ENCODE measurements at regions not wholly inside any gene's neighbourhood (a gene's known extent, or its start where the extent isn't known, plus 50 kb on each side); places are given as distances from the start of the nearest gene placed in this dataset.

DNA sequence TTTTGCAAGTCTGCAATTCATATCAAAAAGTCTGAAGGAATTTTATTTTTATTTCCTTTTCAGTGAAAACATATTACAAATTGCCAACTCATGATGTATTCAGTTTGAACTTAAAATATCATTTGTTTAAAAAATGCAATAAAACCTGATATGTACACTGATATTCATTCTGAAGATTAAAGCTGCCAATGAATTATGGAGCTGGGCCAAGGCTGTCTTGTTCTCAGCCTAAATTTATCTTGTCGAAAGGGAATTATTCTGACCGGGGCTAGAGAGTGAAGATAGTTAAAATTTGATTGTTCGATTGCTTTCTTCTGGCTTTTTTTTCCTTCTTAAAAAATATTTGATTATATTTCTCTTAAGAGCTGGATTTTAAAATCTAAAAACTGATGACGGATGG lies 54.0 kb upstream of the RBFOX1 start:
- no peak overlapping the region for H3K27ac Mint-ChIP-seq
- H3K4me1 Mint-ChIP-seq: no peaks in the 10 kb centered on the region
- H3K36me3 Mint-ChIP-seq: no peaks in the 10 kb centered on the region
- peaks cover 37% of the 10 kb centered on the region for H3K27me3 Mint-ChIP-seq (ENCODE audit: low read depth)
- DNase-seq (ENCODE audit: low spot score in 2 of 2, unreplicated experiment in 2 of 2): no peak
- H3K4me3 Mint-ChIP-seq: no peak overlapping the region
- H3K9me3 Mint-ChIP-seq: no peaks in the 10 kb centered on the region
- TF ChIP-seq, protein P1, sequence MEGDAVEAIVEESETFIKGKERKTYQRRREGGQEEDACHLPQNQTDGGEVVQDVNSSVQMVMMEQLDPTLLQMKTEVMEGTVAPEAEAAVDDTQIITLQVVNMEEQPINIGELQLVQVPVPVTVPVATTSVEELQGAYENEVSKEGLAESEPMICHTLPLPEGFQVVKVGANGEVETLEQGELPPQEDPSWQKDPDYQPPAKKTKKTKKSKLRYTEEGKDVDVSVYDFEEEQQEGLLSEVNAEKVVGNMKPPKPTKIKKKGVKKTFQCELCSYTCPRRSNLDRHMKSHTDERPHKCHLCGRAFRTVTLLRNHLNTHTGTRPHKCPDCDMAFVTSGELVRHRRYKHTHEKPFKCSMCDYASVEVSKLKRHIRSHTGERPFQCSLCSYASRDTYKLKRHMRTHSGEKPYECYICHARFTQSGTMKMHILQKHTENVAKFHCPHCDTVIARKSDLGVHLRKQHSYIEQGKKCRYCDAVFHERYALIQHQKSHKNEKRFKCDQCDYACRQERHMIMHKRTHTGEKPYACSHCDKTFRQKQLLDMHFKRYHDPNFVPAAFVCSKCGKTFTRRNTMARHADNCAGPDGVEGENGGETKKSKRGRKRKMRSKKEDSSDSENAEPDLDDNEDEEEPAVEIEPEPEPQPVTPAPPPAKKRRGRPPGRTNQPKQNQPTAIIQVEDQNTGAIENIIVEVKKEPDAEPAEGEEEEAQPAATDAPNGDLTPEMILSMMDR (IDR thresholded peaks at IDR 0.05; ENCODE audit: unreplicated experiment): no peak

- peaks cover 40% of the 10 kb centered on the region for H3K27me3 Mint-ChIP-seq (ENCODE audit: low read depth)
- DNase-seq (ENCODE audit: low spot score in 2 of 2, unreplicated experiment in 2 of 2): no peak
- H3K9me3 Mint-ChIP-seq: no peaks in the 10 kb centered on the region
- no peaks in the 10 kb centered on the region for H3K36me3 Mint-ChIP-seq
- H3K4me3 Mint-ChIP-seq: no peak overlapping the region
- H3K27ac Mint-ChIP-seq: no peak overlapping the region
- TF ChIP-seq, protein P1 (IDR thresholded peaks at IDR 0.05; ENCODE audit: unreplicated experiment): no peak
- no peaks in the 10 kb centered on the region for H3K4me1 Mint-ChIP-seq
Observed at GRCh38 chr16:7272567-7273158, 60.0 kb upstream of the RBFOX1 start.

GRCh38 chr16:7271486-7271885 lies 61.2 kb upstream of the RBFOX1 start:
- H3K9me3 Mint-ChIP-seq: no peaks in the 10 kb centered on the region
- TF ChIP-seq, protein P1 (IDR thresholded peaks at IDR 0.05; ENCODE audit: unreplicated experiment): no peak
- H3K4me1 Mint-ChIP-seq: no peaks in the 10 kb centered on the region
- H3K27ac Mint-ChIP-seq: no peak overlapping the region
- peaks cover 38% of the 10 kb centered on the region for H3K27me3 Mint-ChIP-seq (ENCODE audit: low read depth)
- H3K4me3 Mint-ChIP-seq: no peak overlapping the region
- H3K36me3 Mint-ChIP-seq: no peaks in the 10 kb centered on the region
- DNase-seq (ENCODE audit: low spot score in 2 of 2, unreplicated experiment in 2 of 2): no peak

- Mint-ChIP-seq H3K27me3 (ENCODE audit: low read depth) (peaks cover 33% of the 10 kb centered on the region), H3K9me3 (peaks cover 3% of the 10 kb centered on the region), H3K27ac (no peak overlapping the region), H3K36me3 (no peaks in the 10 kb centered on the region), H3K4me3 (no peak overlapping the region), H3K4me1 (no peaks in the 10 kb centered on the region)
- TF ChIP-seq, protein P1 (IDR thresholded peaks at IDR 0.05; ENCODE audit: unreplicated experiment): no peak
- DNase-seq (ENCODE audit: low spot score in 2 of 2, unreplicated experiment in 2 of 2): no peak
Observed at GRCh38 chr16:7270823-7271222, 61.8 kb upstream of the RBFOX1 start.

DNA sequence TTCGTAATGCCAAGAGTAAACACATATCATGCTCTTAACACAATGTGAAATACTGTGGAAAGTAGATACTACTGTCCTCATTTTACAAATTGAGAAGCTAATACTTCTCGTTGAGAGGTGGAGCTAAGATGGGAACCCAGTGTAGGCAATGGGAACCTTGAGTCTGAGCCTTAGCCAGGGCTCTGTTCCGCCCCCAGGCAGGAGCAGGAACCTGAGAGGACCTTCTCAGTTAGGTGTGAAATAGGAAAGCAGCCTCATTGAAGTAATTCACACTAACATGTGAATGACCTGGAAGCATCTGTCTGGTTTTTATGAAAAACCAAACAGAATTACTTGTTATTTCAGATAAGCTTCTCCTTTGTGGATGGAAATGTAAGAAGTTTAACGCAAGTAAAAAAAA lies 62.6 kb upstream of the RBFOX1 start:
- no peak for DNase-seq (ENCODE audit: low spot score in 2 of 2, unreplicated experiment in 2 of 2)
- Mint-ChIP-seq H3K27ac (no peak overlapping the region), H3K36me3 (no peaks in the 10 kb centered on the region), H3K9me3 (peaks cover 3% of the 10 kb centered on the region), H3K27me3 (ENCODE audit: low read depth) (peaks cover 28% of the 10 kb centered on the region), H3K4me3 (no peak overlapping the region), H3K4me1 (no peaks in the 10 kb centered on the region)
- TF ChIP-seq, protein P1 (IDR thresholded peaks at IDR 0.05; ENCODE audit: unreplicated experiment): no peak

GRCh38 chr16:7268182-7268581 lies 64.5 kb upstream of the RBFOX1 start:
- TF ChIP-seq, protein P1 (IDR thresholded peaks at IDR 0.05; ENCODE audit: unreplicated experiment): peak; percentile 95
- H3K36me3 Mint-ChIP-seq: no peaks in the 10 kb centered on the region
- H3K27ac Mint-ChIP-seq: no peak overlapping the region
- H3K9me3 Mint-ChIP-seq: peaks cover 3% of the 10 kb centered on the region
- no peak overlapping the region for H3K4me3 Mint-ChIP-seq
- DNase-seq (ENCODE audit: low spot score in 2 of 2, unreplicated experiment in 2 of 2): peak in 1 of 2 experiments; percentile 40
- H3K4me1 Mint-ChIP-seq: no peaks in the 10 kb centered on the region
- H3K27me3 Mint-ChIP-seq (ENCODE audit: low read depth): peaks cover 17% of the 10 kb centered on the region
